Neural progenitor cell (in vitro differentiated cells): ENCODE measurements at regions not wholly inside any gene's neighbourhood (a gene's known extent, or its start where the extent isn't known, plus 50 kb on each side); places are given as distances from the start of the nearest gene placed in this dataset.

Source experiments
- DNase-seq: peaks from one replicate; pipeline ENCODE4 v3.0.0-alpha.2; 2016; ENCODE audit warnings: low spot score
- H2AFZ ChIP-seq: fragments of 200-600 bp; sonication (generic); replicated peaks from 2 replicates; pipeline ENCODE4 v1.6.1; 2016; ENCODE audit warnings: antibody characterized with exemption
- H3F3A ChIP-seq: fragments of 200-600 bp; sonication (generic); 2 replicates; pipeline ENCODE4 v1.6.1; 2016; ENCODE audit warnings: antibody characterized with exemption, low read depth
- H3K27ac ChIP-seq: fragments of 200-600 bp; sonication (generic); 2 replicates; pipeline ENCODE4 v1.5.1; 2016; ENCODE audit warnings: mild to moderate bottlenecking
- H3K27me3 ChIP-seq: fragments of 200-600 bp; sonication (generic); 2 replicates; pipeline ENCODE4 v1.6.1; 2016; ENCODE audit warnings: mild to moderate bottlenecking, moderate library complexity
- H3K36me3 ChIP-seq: fragments of 200-600 bp; sonication (generic); 2 replicates; pipeline ENCODE4 v1.5.1; 2016
- H3K4me1 ChIP-seq: fragments of 200-600 bp; sonication (generic); 2 replicates; pipeline ENCODE4 v1.6.1; 2016; ENCODE audit warnings: mixed run types
- H3K4me2 ChIP-seq: fragments of 200-600 bp; sonication (generic); 2 replicates; pipeline ENCODE4 v1.6.1; 2016
- H3K4me3 ChIP-seq: fragments of 200-600 bp; sonication (generic); 2 replicates; pipeline ENCODE4 v1.5.1; 2016
- H3K79me2 ChIP-seq: fragments of 200-600 bp; sonication (generic); 2 replicates; pipeline ENCODE4 v1.6.1; 2016; ENCODE audit warnings: low read depth
- H3K9ac ChIP-seq: fragments of 200-600 bp; sonication (generic); 2 replicates; pipeline ENCODE4 v1.6.1; 2016
- H3K9me3 ChIP-seq: fragments of 200-600 bp; sonication (generic); 2 replicates; pipeline ENCODE4 v1.5.1; 2016; ENCODE audit warnings: low read depth
- H4K20me1 ChIP-seq: fragments of 200-600 bp; sonication (generic); 2 replicates; pipeline ENCODE4 v1.6.1; 2016; ENCODE audit warnings: low read depth
- H3K27ac Mint-ChIP-seq: 3 replicates; pipeline ENCODE4 v1.8.0; 2021; ENCODE audit warnings: mixed read lengths
- H3K27me3 Mint-ChIP-seq: 2 replicates; pipeline ENCODE4 v1.8.0; 2022; ENCODE audit warnings: low read depth, mild to moderate bottlenecking, inconsistent platforms, moderate library complexity, mixed read lengths; ENCODE audit not compliant: insufficient read depth
- H3K36me3 Mint-ChIP-seq: 3 replicates; pipeline ENCODE4 v1.8.0; 2021; ENCODE audit warnings: mixed read lengths
- H3K4me1 Mint-ChIP-seq: 3 replicates; pipeline ENCODE4 v1.8.0; 2021; ENCODE audit warnings: mixed read lengths
- H3K4me3 Mint-ChIP-seq: 3 replicates; pipeline ENCODE4 v1.8.0; 2021; ENCODE audit warnings: mild to moderate bottlenecking, moderate library complexity, mixed read lengths
- H3K9me3 Mint-ChIP-seq: 3 replicates; pipeline ENCODE4 v1.8.0; 2020; ENCODE audit warnings: mixed read lengths
- EZH2 ChIP-seq: fragments of 200-600 bp; sonication (generic); IDR thresholded peaks from 2 replicates; pipeline ENCODE4 v1.6.1; 2017; ENCODE audit warnings: antibody characterized with exemption, mild to moderate bottlenecking, moderate library complexity
- EZH2phosphoT487 ChIP-seq: fragments of 200-600 bp; sonication (generic); IDR thresholded peaks from 2 replicates; pipeline ENCODE4 v1.6.1; 2017; ENCODE audit warnings: antibody characterized with exemption
- TF ChIP-seq, protein P1 (sequence below): fragments of 200-600 bp; sonication (generic); IDR thresholded peaks from 2 replicates; pipeline ENCODE4 v1.5.1; 2017; ENCODE audit warnings: antibody characterized with exemption, mild to moderate bottlenecking

DNA sequence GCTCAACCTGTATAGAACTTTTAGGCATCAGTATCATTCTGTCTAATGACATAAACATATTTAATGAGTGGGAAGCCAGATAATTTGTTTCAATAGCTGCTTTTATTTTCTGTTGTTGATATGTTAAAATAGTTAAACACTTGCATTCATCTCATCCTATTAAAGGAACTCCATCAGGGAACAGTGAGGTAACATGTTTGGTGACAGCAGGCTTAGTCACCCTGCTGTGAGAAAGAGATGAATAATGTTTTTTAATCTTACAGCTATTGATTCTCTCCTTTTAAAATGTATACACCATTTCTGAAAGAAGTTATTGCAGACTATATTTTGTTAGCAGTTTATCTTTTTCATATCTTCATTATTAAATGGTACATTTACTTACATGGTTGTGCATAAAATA, 123.3 kb upstream of the CWC22 start:
- Histone ChIP-seq H3K4me1 (peaks cover 2% of the 10 kb centered on the region), H3F3A (no peaks in the 10 kb centered on the region), H3K4me2 (no peak overlapping the region), H3K9me3 (no peaks in the 10 kb centered on the region), H3K9ac (no peak overlapping the region), H2AFZ (no peak overlapping the region), H3K4me3 (no peak overlapping the region), H3K27me3 (no peaks in the 10 kb centered on the region), H3K79me2 (no peaks in the 10 kb centered on the region), H3K36me3 (no peaks in the 10 kb centered on the region), H3K27ac (no peak overlapping the region), H4K20me1 (no peaks in the 10 kb centered on the region)
- Mint-ChIP-seq H3K36me3 (no peaks in the 10 kb centered on the region), H3K4me1 (peaks cover 11% of the 10 kb centered on the region), H3K27ac (no peak overlapping the region), H3K9me3 (peaks cover 2% of the 10 kb centered on the region), H3K27me3 (peaks cover 3% of the 10 kb centered on the region), H3K4me3 (no peak overlapping the region)
- DNase-seq: no peak
- TF ChIP-seq EZH2: no peak
- TF ChIP-seq, protein P1, sequence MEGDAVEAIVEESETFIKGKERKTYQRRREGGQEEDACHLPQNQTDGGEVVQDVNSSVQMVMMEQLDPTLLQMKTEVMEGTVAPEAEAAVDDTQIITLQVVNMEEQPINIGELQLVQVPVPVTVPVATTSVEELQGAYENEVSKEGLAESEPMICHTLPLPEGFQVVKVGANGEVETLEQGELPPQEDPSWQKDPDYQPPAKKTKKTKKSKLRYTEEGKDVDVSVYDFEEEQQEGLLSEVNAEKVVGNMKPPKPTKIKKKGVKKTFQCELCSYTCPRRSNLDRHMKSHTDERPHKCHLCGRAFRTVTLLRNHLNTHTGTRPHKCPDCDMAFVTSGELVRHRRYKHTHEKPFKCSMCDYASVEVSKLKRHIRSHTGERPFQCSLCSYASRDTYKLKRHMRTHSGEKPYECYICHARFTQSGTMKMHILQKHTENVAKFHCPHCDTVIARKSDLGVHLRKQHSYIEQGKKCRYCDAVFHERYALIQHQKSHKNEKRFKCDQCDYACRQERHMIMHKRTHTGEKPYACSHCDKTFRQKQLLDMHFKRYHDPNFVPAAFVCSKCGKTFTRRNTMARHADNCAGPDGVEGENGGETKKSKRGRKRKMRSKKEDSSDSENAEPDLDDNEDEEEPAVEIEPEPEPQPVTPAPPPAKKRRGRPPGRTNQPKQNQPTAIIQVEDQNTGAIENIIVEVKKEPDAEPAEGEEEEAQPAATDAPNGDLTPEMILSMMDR: no peak
- TF ChIP-seq EZH2phosphoT487: no peak

DNA sequence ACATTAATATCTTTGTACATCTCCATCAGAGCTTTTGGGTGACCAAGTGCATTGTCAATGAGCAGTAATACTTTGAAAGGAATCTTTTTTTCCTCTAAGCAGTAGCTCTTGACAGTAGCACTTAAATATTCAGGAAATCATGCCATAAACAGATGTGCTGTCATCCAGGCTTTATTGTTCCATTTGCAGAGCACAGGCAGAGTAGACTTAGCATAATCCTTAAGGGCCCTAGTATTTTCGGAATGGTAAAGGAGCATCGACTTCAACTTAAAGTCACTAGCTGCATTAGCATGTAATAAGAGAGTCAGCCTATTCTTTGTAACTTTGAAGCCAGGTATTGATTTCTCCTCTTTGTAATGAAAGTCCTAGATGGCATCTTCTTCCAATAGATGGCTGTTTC, 121.8 kb upstream of the CWC22 start:
- Mint-ChIP-seq H3K4me3 (no peak overlapping the region), H3K27ac (no peak overlapping the region), H3K4me1 (peaks cover 12% of the 10 kb centered on the region), H3K27me3 (peaks cover 3% of the 10 kb centered on the region), H3K9me3 (peaks cover 2% of the 10 kb centered on the region), H3K36me3 (no peaks in the 10 kb centered on the region)
- no peak for DNase-seq
- peaks cover 2% of the 10 kb centered on the region for H3K4me1 ChIP-seq
- no peak overlapping the region for H3K27ac ChIP-seq
- no peak overlapping the region for H3K9ac ChIP-seq
- no peaks in the 10 kb centered on the region for H3K79me2 ChIP-seq
- TF ChIP-seq EZH2phosphoT487 (no peak), EZH2 (no peak)
- TF ChIP-seq, protein P1: no peak
- no peaks in the 10 kb centered on the region for H3K27me3 ChIP-seq
- H3K9me3 ChIP-seq: no peaks in the 10 kb centered on the region
- H3K4me2 ChIP-seq: no peak overlapping the region
- no peaks in the 10 kb centered on the region for H4K20me1 ChIP-seq
- no peaks in the 10 kb centered on the region for H3K36me3 ChIP-seq
- no peak overlapping the region for H2AFZ ChIP-seq
- H3F3A ChIP-seq: peaks cover 3% of the 10 kb centered on the region
- H3K4me3 ChIP-seq: no peak overlapping the region

DNA sequence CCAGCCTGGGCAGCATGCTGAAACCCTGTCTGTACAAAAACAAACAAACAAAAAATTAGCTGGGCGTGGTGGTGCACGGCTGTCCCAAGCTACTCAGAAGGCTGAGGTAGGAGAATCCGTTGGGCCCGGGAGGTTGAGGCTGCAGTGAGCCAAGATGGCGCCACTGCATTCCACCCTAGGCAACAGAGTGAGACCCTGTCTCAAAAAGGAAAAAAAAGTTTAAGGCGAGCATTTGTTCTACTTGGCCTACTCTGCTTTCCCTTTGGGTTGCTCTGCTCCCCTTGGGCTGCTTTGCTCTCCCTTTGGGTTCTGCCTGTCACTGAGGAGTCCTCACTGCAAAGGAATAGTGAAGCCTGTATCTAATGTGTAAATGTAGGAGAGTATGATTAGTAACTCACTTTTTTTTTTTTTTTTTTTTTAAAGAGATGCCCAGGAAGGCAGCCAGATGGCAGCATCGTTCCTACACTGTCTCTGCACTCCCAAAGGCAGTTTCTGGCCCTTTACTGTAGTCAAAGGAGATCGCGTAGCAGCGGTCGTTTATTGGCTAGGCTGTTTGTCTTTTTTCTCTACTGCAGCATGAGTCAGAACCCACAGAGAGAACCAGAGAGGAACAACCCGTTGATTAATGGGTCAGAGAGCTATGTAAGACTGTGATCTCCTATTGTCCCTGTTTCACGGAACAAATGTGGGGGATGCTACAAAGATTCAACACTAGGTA, 118.3 kb upstream of the CWC22 start:
- Mint-ChIP-seq H3K27ac (no peak overlapping the region), H3K9me3 (peaks cover 2% of the 10 kb centered on the region), H3K27me3 (peaks cover 5% of the 10 kb centered on the region), H3K36me3 (no peaks in the 10 kb centered on the region), H3K4me1 (peaks cover 24% of the 10 kb centered on the region), H3K4me3 (no peak overlapping the region)
- Histone ChIP-seq H3K36me3 (no peaks in the 10 kb centered on the region), H3K9ac (no peak overlapping the region), H3K4me1 (peaks cover 11% of the 10 kb centered on the region), H3K9me3 (no peaks in the 10 kb centered on the region), H3K27ac (no peak overlapping the region), H3K4me2 (peak overlapping the region; percentile 51), H3K4me3 (no peak overlapping the region), H3K27me3 (no peaks in the 10 kb centered on the region), H3F3A (peaks cover 3% of the 10 kb centered on the region), H3K79me2 (no peaks in the 10 kb centered on the region), H2AFZ (peak overlapping the region; percentile 74), H4K20me1 (no peaks in the 10 kb centered on the region)
- TF ChIP-seq EZH2: no peak
- TF ChIP-seq, protein P1: peak; percentile 77
- peak; percentile 89 for DNase-seq
